Upper lobe of left lung (tissue), 6 donors: ENCODE measurements at regions not wholly inside any gene's neighbourhood (a gene's known extent, or its start where the extent isn't known, plus 50 kb on each side); places are given as distances from the start of the nearest gene placed in this dataset.

ENCODE experiments used
- ATAC-seq, 2 donors: fragments of 200-7000 bp; cut with Tn5 transposase; one replicate each; pipeline ENCODE4 v1.9.1; 2022; ENCODE audit warnings: mild to moderate bottlenecking in 2 of 2, moderate library complexity in 2 of 2; ENCODE audit not compliant: low FRiP score in 2 of 2
- DNase-seq, 2 donors: peaks; one replicate each; pipeline ENCODE4 v3.0.0-alpha.2; 2019 to 2020
- H3K27ac ChIP-seq, 4 donors: fragments of 200-600 bp; sonication (generic); one replicate each; pipeline ENCODE4 v1.5.1; 2016 to 2019
- H3K27me3 ChIP-seq, 4 donors: fragments of 200-600 bp; sonication (generic); one replicate each; pipeline ENCODE4 v1.5.1; 2017 to 2019
- H3K36me3 ChIP-seq, 4 donors: fragments of 200-600 bp; sonication (generic); one replicate each; pipeline ENCODE4 v1.5.1; 2016 to 2019
- H3K4me1 ChIP-seq, 4 donors: fragments of 200-600 bp; sonication (generic); one replicate each; pipeline ENCODE4 v1.5.1; 2018 to 2019
- H3K4me3 ChIP-seq, 4 donors: fragments of 200-600 bp; sonication (generic); one replicate each; pipeline ENCODE4 v1.5.1; 2017 to 2019; ENCODE audit warnings: mild to moderate bottlenecking in 2 of 4, moderate library complexity in 1 of 4
- H3K9me3 ChIP-seq, 4 donors: fragments of 200-600 bp; sonication (generic); one replicate each; pipeline ENCODE4 v1.5.1; 2018 to 2019
- CTCF ChIP-seq, 6 experiments: fragments of 450-650 bp in 4 of 6; fragments of 200-600 bp in 2 of 6; sonication (generic) in 2 of 6; IDR thresholded peaks; one replicate each; pipeline ENCODE4 v1.5.1; 2016 to 2019; ENCODE audit warnings: antibody characterized with exemption in 6 of 6
- EP300 ChIP-seq, 4 donors: sonication (generic); formaldehyde crosslinking; IDR thresholded peaks; one replicate each; pipeline ENCODE4 v1.5.1; 2017; ENCODE audit warnings: antibody characterized with exemption in 4 of 4, control low read depth in 2 of 4
- POLR2A ChIP-seq, 4 donors: fragments of 450-650 bp; IDR thresholded peaks; one replicate each; pipeline ENCODE4 v1.5.1; 2016 to 2017; ENCODE audit warnings: antibody characterized with exemption in 4 of 4, mild to moderate bottlenecking in 2 of 4
- POLR2AphosphoS5 ChIP-seq, 2 donors: sonication (generic); formaldehyde crosslinking; IDR thresholded peaks; one replicate each; pipeline ENCODE4 v1.5.1; 2017; ENCODE audit warnings: antibody characterized with exemption in 2 of 2
- WGBS, 2 donors: methylation state at CpG; one replicate each; pipeline ENCODE4 v1.1.5; 2017 to 2018; 5-methylcytosine and 5-hydroxymethylcytosine counted together
- donor health status: DM: no; HTN: no; CAD: no; lungs with moderate emphysema.
- donor health status: DM: no; HTN: yes; CAD: no; lungs with severe emphysema.

- Histone ChIP-seq H3K4me1 (peaks cover 0 to 7% (median 0%) of the 10 kb centered on the region in 4 donors), H3K27ac (no peak overlapping the region), H3K36me3 (no peaks in the 10 kb centered on the region), H3K9me3 (no peaks in the 10 kb centered on the region), H3K4me3 (no peak overlapping the region), H3K27me3 (no peaks in the 10 kb centered on the region)
- WGBS, 2 donors = 85 to 91% methylated on average over 2 of the region's 2 CpGs
- ATAC-seq (no peak), DNase-seq (no peak)
- TF ChIP-seq CTCF (IDR thresholded peaks at IDR 0.05) (no peak), POLR2AphosphoS5 (IDR thresholded peaks at IDR 0.05) (no peak), POLR2A (IDR thresholded peaks at IDR 0.05) (no peak), EP300 (IDR thresholded peaks at IDR 0.05) (no peak)
Observed at GRCh38 chr4:81647388-81647787, 175.7 kb upstream of the RASGEF1B start.

DNA sequence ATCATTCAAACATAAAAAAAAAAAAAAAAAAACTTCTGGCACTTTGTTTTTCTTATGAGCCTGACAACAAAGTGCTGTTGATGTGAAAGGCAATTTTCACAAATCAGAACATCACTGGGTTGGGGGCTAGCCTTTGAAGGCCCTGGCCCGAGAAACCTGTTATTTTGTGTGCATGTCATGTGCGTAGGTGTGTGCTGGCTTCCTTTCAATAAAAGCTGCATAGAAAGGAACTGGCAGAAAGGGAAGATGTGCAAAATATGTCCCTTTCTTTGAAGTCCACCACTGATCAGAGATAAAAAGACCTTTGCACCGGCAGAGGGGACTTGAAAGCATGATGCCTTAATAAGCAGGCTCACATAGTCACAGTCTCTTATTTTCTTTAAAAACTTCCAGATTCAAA is 170.8 kb upstream of the RASGEF1B start:
- TF ChIP-seq CTCF (IDR thresholded peaks at IDR 0.05) (no peak), POLR2AphosphoS5 (IDR thresholded peaks at IDR 0.05) (no peak), EP300 (IDR thresholded peaks at IDR 0.05) (no peak), POLR2A (IDR thresholded peaks at IDR 0.05) (no peak)
- DNase-seq = no peak
- no peak for ATAC-seq
- no peak overlapping the region for H3K4me3 ChIP-seq
- H3K27me3 ChIP-seq = no peaks in the 10 kb centered on the region
- no peak overlapping the region for H3K27ac ChIP-seq
- H3K36me3 ChIP-seq = no peaks in the 10 kb centered on the region
- WGBS, 2 donors = 75 to 78% methylated on average over 3 of the region's 3 CpGs
- no peaks in the 10 kb centered on the region for H3K4me1 ChIP-seq
- no peaks in the 10 kb centered on the region for H3K9me3 ChIP-seq

DNA sequence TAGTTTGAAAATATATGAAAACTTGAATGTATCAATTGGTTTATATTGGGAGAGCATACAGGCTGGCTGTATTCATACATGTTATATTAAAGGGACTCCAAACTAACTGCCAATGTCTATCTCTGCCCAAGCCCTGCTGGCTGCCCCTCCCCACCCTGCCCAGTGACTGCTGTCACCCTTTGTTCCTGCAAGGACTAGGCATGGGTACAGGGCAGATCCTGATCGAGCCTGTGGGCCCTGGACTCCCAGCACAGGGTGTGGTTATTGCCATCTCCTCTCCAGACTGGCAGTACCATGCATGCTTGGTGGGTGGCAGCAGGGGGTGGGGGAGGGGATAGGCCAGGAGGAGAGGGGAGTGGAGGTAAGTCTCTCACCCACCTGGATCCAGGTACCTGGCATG is 167.5 kb upstream of the RASGEF1B start:
- H3K9me3 ChIP-seq = no peaks in the 10 kb centered on the region
- DNase-seq (no peak), ATAC-seq (no peak)
- WGBS, 2 donors = 80 to 93% methylated on average over 1 of the region's 1 CpG
- peaks cover 0 to 2% (median 0%) of the 10 kb centered on the region in 4 donors for H3K4me1 ChIP-seq
- no peak overlapping the region for H3K27ac ChIP-seq
- TF ChIP-seq POLR2AphosphoS5 (IDR thresholded peaks at IDR 0.05) = no peak
- no peak for TF ChIP-seq CTCF (IDR thresholded peaks at IDR 0.05)
- TF ChIP-seq POLR2A (IDR thresholded peaks at IDR 0.05) = no peak
- no peak for TF ChIP-seq EP300 (IDR thresholded peaks at IDR 0.05)
- H3K36me3 ChIP-seq = no peaks in the 10 kb centered on the region
- no peak overlapping the region for H3K4me3 ChIP-seq
- no peaks in the 10 kb centered on the region for H3K27me3 ChIP-seq

GRCh38 chr4:81638698-81639097 is 167.0 kb upstream of the RASGEF1B start:
- DNase-seq = no peak
- Histone ChIP-seq H3K36me3 (no peaks in the 10 kb centered on the region), H3K4me1 (peaks cover 0 to 2% (median 0%) of the 10 kb centered on the region in 4 donors), H3K27me3 (no peaks in the 10 kb centered on the region), H3K27ac (no peak overlapping the region), H3K4me3 (no peak overlapping the region), H3K9me3 (no peaks in the 10 kb centered on the region)
- WGBS, 2 donors = 80 to 100% methylated on average over 1 of the region's 1 CpG
- TF ChIP-seq POLR2A (IDR thresholded peaks at IDR 0.05) (no peak), POLR2AphosphoS5 (IDR thresholded peaks at IDR 0.05) (no peak), CTCF (IDR thresholded peaks at IDR 0.05) (no peak), EP300 (IDR thresholded peaks at IDR 0.05) (no peak)
- no peak for ATAC-seq

DNA sequence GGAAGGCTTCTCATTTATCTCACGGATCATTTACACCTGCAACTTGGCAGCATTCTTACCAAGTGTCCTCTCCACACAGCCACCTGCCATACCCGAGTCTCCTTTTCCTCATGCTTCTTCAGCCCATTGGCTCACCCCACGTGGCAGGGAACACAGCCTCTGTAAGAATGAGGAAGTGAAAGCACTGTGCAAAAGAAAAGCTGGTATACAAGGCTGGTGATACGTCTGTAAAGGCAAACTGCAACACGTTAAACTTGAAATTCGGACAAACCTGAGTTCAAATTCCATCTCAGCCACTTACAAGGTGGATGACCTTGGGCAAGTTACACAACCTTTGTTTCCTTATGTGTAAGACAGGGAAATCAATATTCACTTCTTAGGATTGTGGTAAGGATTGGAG is 164.0 kb upstream of the RASGEF1B start:
- H3K4me1 ChIP-seq = peaks cover 0 to 3% (median 1%) of the 10 kb centered on the region in 4 donors
- H3K27me3 ChIP-seq = no peaks in the 10 kb centered on the region
- H3K27ac ChIP-seq = no peak overlapping the region
- no peaks in the 10 kb centered on the region for H3K36me3 ChIP-seq
- peak; percentile 60 to 66 for ATAC-seq
- WGBS, 2 donors = 32 to 54% methylated on average over 6 of the region's 6 CpGs
- H3K9me3 ChIP-seq = no peaks in the 10 kb centered on the region
- H3K4me3 ChIP-seq = no peak overlapping the region
- TF ChIP-seq CTCF (IDR thresholded peaks at IDR 0.05) (no peak), POLR2A (IDR thresholded peaks at IDR 0.05) (peak in 1 of 4 donors; percentile 20), EP300 (IDR thresholded peaks at IDR 0.05) (peak in 1 of 4 donors; percentile 24), POLR2AphosphoS5 (IDR thresholded peaks at IDR 0.05) (peak in 1 of 2 donors; percentile 38)
- peak in 1 of 2 donors; percentile 84 for DNase-seq
